Fibroblast of pulmonary artery (primary cell): ENCODE measurements at regions not wholly inside any gene's neighbourhood (a gene's known extent, or its start where the extent isn't known, plus 50 kb on each side); places are given as distances from the start of the nearest gene placed in this dataset.

Source experiments
- DNase-seq: peaks from one replicate; pipeline ENCODE4 v3.0.0-alpha.2; 2010; ENCODE audit warnings: low read depth
- H3K4me3 ChIP-seq: replicated peaks from 2 replicates; pipeline ENCODE4 v1.5.1; 2011; ENCODE audit warnings: low read depth, mild to moderate bottlenecking, control low read depth, low read length, moderate library complexity
- CTCF ChIP-seq: IDR thresholded peaks from 2 replicates; pipeline ENCODE4 v1.5.1; 2011; ENCODE audit warnings: mild to moderate bottlenecking, control low read depth, low read length, inconsistent platforms; ENCODE audit errors: missing control alignments

GRCh38 chr7:17027789-17028152 is 146.0 kb upstream of the AGR3 start:
- H3K4me3 ChIP-seq = no peak overlapping the region
- no peak for TF ChIP-seq CTCF
- DNase-seq = no peak

- no peak for DNase-seq
- no peak for TF ChIP-seq CTCF
- H3K4me3 ChIP-seq = no peak overlapping the region
These were observed 147.4 kb upstream of the AGR3 start for GRCh38 chr7:17029150-17029549.

DNA sequence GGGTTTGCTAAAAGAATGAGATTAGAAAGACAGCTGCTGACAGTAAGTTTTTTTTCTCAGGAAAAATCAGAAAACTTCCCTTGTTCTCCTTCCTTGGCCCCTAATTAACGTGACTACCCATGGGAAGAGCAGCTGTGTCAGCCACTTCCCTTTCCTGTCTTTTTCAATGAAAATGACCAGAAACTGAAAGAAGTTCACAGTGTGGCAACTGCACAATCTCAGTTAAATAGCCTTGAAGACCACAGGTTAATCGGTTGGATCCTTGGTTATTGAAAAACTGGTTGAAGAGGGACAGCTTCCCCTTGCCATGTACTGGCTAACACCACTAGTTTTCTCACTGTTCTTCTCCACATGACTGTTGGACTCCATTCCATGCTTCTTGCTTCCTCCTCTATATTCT is 148.8 kb upstream of the AGR3 start:
- DNase-seq = no peak
- TF ChIP-seq CTCF = no peak
- no peak overlapping the region for H3K4me3 ChIP-seq

- DNase-seq = no peak
- no peak overlapping the region for H3K4me3 ChIP-seq
- no peak for TF ChIP-seq CTCF
These were observed 150.2 kb upstream of the AGR3 start for GRCh38 chr7:17031906-17032551.

DNA sequence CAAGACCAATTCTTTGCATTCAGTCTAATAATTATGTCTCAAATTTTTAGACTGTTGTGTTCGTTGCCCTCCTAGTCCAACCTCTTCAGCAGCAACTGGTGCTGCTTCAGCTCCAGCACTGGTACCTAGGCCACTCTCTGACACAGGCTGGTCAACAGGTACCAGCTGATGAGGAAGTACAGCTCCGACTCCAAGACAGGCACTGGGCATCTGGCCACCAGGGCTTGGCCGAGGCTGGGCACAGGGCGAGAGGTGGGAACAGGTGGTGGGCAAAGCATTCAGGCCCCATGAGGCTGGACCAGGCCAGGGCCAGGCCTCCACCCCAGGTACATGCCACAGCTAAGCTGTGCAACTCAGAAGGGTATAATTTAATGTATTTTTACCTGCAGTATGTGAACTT is 151.5 kb upstream of the AGR3 start:
- H3K4me3 ChIP-seq = no peak overlapping the region
- no peak for DNase-seq
- no peak for TF ChIP-seq CTCF

- no peak for TF ChIP-seq CTCF
- DNase-seq = no peak
- H3K4me3 ChIP-seq = no peak overlapping the region
These were observed 154.8 kb upstream of the AGR3 start for GRCh38 chr7:17036584-17036983.

- no peak for DNase-seq
- TF ChIP-seq CTCF = no peak
These were observed 155.6 kb upstream of the AGR3 start for GRCh38 chr7:17037356-17037755.

More at GRCh38 chr7:17037356-17037755, 155.6 kb upstream of the AGR3 start:
- H3K4me3 ChIP-seq = no peak overlapping the region
